Amygdala (tissue), 56 donors: ENCODE measurements at regions not wholly inside any gene's neighbourhood (a gene's known extent, or its start where the extent isn't known, plus 50 kb on each side); places are given as distances from the start of the nearest gene placed in this dataset.
"Not testable (repeated sequence)": the region's sequence is repeated elsewhere in the genome, so short reads cannot be mapped to it uniquely, and the experiment has no call there.

Experiments used
- DNase-seq, 56 donors: peaks; one replicate each; lab custom pipeline; 2025; lab: John Stamatoyannopoulos, UW

DNA sequence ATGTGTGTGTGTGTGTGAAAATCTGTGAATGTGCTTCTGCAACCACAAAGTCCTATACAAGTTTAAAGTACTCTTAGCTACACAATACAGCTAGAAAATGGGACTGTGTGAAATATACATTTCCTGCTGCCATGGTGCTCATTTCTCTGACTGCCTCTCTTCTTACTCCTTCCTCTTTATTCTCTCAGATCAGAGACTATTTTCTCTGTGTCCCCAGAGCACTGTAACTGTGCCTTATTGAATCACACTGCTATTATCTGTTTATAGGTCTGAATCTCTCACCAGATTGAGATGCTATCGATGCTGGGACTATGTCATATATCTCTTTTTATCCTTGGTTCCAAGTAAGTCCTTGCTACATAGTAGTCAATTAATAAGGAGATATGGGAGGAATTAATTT, 217.9 kb upstream of the SLCO3A1 start:
- DNase-seq = no peak

DNA sequence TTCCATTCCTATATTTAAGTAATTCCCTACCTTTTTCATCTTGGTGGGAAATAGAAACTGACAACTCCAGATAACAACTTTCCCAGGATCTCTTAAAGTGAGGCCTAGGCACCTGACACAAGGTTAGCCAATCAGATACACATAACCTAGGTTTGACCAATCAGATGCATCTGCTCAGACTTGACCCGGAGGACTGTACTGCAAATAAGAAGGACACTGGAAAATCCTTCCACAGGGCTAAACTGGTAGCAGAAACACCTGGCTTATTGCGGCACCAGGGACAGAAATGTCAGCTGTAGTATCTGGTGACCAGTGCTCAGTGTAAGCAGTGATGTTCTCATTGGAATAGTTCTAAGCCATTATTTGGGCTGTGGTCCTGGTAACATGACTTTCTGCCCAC, 204.5 kb upstream of the SLCO3A1 start:
- DNase-seq = no peak

DNA sequence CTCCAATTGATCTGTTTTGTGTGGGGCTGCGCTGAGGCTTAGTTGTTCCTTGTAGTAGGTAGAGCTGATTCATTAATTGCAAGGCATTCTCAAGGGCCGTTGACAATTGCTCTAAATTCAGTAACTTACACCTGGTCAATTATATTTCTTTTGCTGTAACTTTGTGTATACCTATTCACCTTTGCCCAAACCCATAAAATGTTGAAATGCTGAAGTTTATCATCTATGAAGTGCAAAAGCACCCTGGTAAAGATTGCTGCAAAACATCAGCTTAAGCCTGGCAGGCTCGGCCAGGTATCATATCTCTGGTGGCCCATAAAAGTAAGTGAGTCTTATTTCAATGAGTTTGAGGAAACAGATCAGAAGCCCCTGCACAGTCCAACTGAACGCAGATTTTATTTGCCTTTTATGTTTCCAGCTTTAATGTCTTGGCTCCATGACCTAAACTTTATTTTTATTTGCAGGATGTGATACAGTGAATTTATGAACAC, 203.6 kb upstream of the SLCO3A1 start:
- DNase-seq = no peak

DNA sequence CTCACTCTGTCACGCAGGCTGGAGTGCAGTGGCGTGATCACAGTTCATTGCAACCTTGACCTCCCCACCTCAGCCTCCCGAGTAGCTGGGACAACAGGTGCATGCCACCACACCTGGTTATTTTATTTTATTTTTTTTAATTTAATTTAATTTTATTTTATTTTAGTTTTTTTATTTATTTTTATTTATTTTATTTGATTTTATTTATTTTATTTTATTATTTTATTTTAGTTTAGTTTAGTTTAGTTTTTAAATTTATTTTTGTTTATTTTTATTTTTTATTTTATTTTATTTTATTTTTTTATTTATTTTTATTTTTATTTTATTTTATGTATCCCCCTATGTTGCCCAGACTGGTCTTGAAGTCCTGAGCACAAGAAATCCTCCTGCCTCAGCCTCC, 202.3 kb upstream of the SLCO3A1 start:
- no peak for DNase-seq

DNA sequence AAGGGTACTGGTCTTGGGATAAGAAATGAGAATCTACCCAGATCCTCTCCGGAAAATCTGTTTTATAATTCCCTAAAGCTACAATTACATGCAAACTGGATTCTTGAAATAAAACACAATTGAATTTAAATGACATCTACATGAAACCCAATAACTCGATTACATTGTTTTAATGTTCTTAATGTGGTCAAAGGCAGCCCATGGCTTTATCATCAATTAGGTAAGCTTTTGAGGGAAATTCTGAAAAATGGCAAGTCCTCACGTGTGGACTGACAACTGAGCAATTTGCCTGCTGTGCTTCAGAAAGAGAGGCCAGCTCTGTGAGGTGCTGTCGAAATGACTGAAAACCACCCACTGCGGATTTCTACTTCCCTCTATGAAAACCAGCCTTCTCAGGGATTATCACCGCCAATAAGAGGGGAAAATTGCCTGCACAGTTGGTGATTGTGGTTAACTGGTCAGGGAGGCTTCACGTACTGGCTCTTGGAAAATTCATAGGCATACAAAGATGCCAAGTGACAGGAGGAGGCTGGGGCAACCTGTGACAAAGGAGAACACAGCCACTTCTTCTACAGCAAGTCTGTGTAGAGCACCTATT, 200.8 kb upstream of the SLCO3A1 start:
- no peak for DNase-seq

DNA sequence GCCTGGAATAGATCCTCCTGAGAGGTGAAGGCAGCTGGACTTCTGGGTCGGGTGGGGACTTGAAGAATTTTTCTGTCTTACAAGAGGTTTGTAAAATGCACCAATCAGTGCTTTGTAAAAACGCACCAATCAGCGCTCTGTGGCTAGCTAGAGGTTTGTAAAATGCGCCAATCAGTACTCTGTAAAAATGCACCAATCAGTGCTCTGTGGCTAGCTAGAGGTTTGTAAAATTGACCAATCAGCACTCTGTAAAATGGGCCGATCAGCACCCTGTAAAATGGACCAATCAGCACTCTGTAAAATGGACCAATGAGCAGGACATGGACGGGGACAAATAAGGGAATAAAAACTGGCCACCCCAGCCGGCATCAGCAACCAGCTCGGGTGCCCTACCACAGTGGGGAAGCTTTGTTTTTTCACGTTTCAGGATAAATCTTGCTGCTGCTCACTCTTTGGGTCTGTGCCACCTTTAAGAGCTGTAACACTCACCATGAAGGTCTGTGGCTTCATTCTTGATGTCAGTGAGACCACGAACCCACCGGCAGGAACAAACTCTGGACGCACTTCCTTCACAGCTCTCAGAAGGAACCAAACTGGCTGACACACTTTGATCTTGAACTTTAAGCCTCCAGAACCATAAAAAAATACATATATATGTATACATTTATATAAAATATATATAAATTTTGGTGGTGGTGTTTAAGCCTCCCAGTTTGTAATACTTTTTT, 197.8 kb upstream of the SLCO3A1 start:
- DNase-seq = not testable (repeated sequence)

DNA sequence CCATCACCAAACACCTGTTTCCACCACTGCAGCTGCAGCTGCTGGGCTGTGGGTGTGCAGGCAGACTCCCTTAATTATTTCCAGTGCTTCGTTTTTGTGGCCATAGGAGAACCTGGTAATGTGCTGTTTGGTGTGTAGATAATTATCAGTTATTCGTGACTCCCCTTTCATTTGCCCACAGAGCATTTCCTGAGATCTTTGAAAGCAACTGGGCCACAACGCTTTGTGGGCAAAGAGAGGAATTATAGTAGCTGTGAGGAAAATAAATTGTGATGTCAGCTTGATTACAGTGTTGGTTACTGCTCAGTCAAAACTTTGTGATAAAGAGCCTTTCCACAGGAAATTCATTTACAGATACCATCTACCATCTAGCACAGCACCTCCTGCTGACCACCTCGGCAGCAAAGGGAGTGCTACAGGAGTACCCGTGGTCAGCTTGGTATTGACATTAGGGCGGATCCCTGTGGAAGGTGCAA, 193.3 kb upstream of the SLCO3A1 start:
- no peak for DNase-seq

DNA sequence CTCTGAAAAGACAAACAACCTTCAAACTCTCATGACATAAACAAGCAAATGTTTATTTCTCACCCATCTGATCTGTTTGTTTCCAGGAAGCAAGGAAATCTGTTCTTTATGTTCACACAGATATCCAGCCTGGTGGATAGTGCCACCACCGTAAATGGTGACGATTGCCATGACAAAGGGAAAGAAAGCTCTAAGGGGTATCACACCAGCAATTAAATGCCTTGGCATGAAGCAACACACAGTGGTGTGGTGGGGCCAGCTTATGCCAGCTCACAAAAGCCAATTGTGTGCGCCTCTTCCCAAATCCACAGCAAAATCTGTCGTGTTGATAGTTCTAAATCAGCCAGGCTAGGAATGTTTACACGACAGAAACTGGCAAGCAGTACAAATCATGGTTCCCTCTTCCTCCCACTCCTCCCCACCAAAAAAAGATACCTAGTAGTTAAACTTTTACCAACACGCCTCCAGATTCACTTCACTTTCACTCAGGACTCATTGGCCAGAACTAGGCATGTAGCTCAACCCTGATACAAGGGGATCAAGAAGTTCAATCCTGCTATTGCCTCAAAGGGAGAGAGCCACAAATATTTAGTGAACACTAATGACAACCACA, 189.2 kb upstream of the SLCO3A1 start:
- DNase-seq = peak in 10 of 56 donors; percentile 1 to 48 (median 5)

DNA sequence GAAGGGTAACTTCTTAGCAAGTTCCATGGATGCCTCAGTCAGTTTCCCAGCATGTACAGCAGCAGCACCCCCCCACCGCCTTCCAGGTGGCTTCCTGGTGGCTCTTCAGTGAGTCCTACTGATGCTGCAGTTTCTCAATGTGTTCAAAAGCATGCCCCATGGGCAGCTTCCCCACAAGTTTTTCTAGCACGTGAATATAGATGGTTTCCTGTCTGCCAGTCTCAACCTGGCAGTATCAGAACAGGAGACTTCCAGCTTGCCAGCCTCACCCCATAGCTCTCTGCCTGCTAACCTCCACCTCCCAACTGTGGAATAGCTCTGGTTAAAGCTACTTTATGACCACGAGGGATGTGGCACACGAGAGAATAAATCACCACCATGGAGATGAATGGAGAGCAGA, 188.3 kb upstream of the SLCO3A1 start:
- no peak for DNase-seq

DNA sequence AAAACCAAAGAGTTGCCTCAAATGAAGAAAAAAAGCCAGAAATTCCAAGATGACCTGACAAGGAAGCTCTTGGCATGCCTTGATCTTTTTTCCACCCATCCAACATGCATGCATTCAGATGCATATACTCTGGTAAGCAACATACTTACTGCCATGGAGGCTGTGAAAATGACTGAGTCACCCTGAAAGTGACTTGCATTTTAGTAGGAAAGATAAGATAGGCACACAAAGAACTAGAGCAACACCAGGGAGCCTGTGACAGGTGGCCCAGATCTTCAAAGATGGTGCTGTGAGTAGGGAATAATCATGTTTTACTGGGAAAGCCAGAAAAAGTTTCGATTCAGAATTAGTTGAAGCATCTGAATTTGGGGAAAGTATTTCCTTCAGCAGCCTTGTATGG, 185.1 kb upstream of the SLCO3A1 start:
- DNase-seq = no peak

DNA sequence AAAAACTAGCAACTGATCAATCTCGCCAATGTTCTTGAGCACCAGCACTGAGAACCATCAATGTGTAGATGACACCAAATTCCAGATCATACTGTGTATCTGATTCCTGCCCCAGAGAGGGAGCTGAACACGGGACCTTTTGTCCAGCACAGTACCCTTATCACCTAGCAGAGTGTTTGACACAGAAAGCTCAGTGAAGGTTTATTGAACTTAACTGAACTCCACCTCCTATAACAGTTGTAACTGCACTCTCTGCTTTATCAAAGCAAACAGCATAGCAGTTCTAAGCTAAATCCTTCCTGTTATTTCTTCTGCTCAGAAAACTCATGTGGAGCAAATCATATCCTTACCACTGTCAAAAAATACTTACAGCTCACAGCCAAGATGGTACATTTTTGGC, 183.4 kb upstream of the SLCO3A1 start:
- DNase-seq = no peak

DNA sequence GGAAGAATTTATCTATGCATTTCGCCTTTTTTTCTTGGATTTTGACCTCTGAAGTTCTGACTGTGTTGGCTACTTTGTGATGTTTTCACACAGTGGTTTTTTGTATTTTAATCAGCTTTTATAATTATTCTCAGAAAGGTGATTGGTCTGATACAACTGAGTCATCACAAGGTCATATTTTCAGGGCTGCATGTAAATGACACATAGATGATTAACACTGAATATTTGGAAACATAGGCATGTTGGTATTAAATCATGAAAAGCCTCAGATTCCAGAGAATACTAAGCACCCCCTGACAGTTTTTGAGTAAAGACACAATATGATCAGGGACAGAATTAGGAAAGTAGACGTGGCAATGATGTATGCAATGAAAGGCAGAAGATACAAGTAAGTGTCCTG, 175.5 kb upstream of the SLCO3A1 start:
- DNase-seq = no peak

DNA sequence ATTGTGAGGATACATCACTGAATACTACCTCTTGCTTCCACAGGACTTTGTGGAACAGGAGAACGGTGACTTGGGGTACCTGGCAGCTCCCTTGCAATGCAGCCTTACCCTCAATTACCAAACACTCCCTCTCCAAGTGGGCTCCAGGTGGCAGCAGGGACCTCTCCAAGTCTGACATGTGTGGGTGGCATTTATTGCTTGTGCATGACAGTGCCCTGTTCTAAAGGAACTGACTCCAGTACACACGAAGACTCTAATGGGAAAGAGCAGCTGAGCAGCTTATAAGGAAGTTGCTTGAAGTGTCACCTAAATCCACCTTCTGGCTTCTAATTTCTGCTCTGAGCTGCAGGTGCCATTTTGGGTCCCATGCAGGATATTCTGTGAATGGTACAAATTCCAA, 174.1 kb upstream of the SLCO3A1 start:
- no peak for DNase-seq

DNA sequence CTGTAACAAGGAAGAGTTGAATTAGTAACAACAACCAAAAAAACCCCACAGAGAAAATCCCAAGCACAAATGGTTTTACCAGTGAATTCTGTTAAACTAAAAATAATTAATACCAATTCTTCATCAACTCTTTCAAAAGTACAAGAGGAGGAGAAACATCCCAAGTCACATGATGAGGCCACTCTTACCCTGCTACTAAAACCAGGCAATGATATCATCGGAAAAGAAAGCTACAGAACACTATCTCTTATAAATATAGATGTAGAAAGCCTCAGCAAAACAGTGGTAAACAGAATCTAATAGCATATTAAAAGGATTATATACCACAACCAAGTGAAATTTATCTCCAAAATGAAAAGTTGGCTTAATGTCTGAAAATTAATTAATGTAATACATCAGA, 168.1 kb upstream of the SLCO3A1 start:
- no peak for DNase-seq

DNA sequence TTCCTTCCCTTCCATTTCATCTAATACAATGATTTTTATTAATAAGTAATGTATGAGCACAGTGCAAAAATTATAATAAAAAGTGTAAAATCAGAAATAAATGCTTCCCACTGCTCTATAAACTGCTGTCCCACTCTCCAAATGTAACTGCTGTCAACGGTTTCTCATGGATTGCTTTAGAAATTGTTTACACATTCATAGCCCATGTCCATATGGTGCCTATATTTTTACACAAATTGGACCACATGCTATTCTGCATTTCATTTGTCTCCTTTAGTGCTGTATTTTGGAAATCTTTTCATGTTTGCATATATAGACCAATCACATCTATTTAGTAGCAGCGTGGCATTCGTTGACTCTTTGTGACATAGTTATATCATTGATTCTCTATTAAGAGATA, 164.7 kb upstream of the SLCO3A1 start:
- DNase-seq = no peak

DNA sequence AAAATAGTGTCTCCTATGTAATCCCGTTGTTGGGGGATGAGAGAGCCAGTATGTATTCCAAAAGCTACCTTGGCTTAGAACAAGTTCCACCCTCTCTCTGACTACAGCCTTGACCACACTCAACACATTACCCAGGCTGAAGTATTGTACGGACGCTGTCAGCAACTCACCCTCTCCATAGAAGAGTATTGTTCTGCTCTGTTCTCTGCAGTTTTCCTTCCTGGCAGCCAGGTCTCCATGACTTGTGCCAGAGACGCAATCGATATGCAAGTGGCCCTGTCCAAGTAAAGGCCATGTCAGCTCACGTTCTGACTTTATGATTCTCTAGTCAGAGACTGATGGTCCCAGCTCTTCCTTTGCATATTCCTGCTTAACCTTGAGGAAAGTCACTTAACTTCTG, 164.1 kb upstream of the SLCO3A1 start:
- DNase-seq = no peak

DNA sequence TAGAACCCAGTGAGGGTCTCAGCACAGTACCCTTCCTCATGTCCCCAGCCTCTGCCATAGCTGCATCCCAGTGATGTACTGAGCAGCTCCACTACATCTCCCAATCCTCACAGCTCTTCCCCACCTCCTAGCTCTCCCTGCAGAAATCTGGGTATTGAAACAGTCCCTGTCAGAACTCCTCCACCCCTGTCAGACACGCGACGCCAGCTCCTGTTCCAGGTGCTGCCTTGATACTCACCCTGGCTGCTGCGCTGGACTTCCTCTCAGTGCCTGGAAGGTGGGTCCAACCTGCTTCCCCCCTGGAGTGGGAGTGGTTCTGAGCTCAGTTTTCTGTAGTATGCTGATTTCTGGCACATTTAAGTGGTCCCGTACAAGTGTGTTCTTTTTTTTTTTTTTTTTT, 160.9 kb upstream of the SLCO3A1 start:
- DNase-seq = no peak

DNA sequence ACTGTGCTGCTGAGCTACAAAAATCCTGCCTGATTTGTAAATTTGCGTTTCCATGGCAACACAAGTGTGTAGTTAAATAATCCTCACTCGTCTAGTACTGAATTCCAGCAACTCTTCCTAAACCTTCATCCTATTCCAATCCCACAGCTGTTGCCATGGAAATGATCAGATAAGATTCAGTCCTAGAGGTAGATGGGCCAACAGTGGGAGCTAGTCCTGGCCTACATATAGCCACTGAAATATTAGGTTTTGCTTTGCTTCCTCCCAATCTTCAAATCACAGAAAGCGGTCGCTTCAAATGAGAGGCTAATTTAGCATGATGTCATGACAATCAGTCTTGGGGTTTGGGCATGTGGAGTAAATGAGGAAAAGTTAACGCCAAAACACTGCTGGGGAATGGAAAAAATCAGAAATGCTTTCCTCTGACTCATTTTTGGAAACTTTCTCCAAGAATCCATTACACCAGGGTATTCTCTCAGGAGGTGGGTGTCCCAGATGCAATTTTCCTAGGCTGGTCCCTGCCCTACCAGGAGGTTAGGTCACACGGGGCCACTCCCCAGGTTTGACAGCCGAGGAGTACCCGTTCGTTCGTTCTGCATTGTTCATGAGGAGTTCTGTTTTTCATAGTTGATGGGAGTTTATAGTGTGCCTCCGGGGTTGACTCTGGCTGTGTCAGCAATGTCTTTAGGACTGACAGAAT, 159.2 kb upstream of the SLCO3A1 start:
- peak in 6 of 56 donors; percentile 11 to 38 (median 22) for DNase-seq

DNA sequence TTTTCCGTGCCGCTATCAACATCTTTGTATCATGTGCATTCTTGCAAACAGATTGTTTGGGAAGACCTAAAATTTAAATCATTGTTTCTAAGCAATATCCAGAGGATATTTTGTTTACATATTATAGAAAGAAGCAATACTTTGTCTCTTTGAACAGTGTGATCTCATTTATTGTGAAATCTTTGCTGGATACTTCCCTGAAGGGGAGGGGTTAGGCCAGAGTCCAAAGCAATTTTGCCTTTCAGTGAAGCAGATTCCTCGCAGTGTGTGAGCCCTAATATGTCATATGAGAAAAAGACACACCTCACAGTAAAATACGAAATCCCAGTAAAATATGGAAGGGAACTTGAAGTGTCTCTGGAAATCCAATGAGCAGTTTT, 158.7 kb upstream of the SLCO3A1 start:
- peak in 1 of 56 donors; percentile 4 for DNase-seq

DNA sequence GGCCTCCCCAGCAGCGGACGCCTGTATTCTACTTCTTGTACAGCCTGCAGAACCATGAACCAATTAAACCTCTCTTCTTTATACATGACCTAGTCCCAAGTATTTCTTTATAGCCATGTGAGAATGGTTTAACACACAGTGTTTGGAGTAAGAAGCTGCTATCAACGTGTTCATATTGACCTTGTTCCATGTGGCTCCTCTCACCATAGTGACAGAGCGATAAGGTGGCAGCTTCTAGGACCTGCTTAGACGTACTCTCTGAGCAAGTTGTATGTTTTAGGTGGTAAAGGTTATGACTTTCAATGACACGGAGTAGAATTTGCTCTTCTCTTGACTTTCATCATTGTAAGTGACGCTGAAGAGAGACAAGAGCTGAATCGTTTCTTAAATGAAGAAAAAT, 157.7 kb upstream of the SLCO3A1 start:
- no peak for DNase-seq

DNA sequence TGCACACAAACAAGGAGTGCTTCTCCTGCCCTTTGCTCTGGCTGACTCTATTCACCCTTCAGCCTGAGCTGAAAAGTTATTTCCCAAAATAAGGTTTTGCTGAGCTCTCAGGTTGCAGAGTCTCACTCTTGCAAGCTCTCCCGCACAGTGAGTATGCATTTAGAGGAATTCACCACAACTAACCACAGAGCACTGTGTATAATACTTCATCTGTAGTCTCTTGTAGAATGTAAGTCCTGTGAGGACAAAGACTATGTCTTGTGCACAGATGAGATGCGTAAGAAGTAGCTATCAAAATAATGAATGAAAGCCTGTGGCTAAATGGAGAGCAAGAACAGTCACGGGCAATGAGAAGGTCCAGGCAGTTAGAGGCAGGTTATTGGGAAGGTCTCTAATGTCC, 156.5 kb upstream of the SLCO3A1 start:
- no peak for DNase-seq
